Mesodermal cell (in vitro differentiated cells): ENCODE measurements at regions not wholly inside any gene's neighbourhood (a gene's known extent, or its start where the extent isn't known, plus 50 kb on each side); places are given as distances from the start of the nearest gene placed in this dataset.
"Not testable (repeated sequence)": the region's sequence is repeated elsewhere in the genome, so short reads cannot be mapped to it uniquely, and the experiment has no call there.

Experiments used
- H3K27ac ChIP-seq: 2 replicates; pipeline ENCODE4 v1.7.0; 2013; ENCODE audit warnings: mild to moderate bottlenecking, low read depth, low read length, moderate library complexity; ENCODE audit not compliant: severe bottlenecking
- H3K36me3 ChIP-seq: 2 replicates; pipeline ENCODE4 v1.7.1; 2013; ENCODE audit warnings: mild to moderate bottlenecking, low read length, moderate library complexity; ENCODE audit not compliant: control insufficient read depth, insufficient read depth
- H3K4me1 ChIP-seq: one replicate; pipeline ENCODE4 v1.7.1; 2013; ENCODE audit warnings: mild to moderate bottlenecking, low read length; ENCODE audit not compliant: insufficient read depth, control insufficient read depth, poor library complexity, severe bottlenecking
- H3K4me3 ChIP-seq: 2 replicates; pipeline ENCODE4 v1.7.0; 2013; ENCODE audit warnings: low read length, control low read depth, mild to moderate bottlenecking; ENCODE audit not compliant: insufficient read depth, poor library complexity, severe bottlenecking; ENCODE audit errors: extremely low read depth
- H3K9me3 ChIP-seq: 2 replicates; pipeline ENCODE4 v1.7.1; 2013; ENCODE audit warnings: mild to moderate bottlenecking, low read length, moderate library complexity; ENCODE audit not compliant: control insufficient read depth
- WGBS, 2 experiments: methylation state at CpG; one replicate each; pipeline ENCODE4 v1.1.5; 2013; ENCODE audit warnings: missing lambda C conversion rate in 2 of 2; ENCODE audit not compliant: insufficient coverage in 2 of 2; 5-methylcytosine and 5-hydroxymethylcytosine counted together

- H3K4me1 ChIP-seq = no peaks in the 10 kb centered on the region
- no peak overlapping the region for H3K27ac ChIP-seq
- no CpG with 5 or more reads among the region's 2 CpGs for WGBS, 2 experiments
- no peaks in the 10 kb centered on the region for H3K9me3 ChIP-seq
- no peaks in the 10 kb centered on the region for H3K36me3 ChIP-seq
- no peak overlapping the region for H3K4me3 ChIP-seq
These were observed 189.1 kb upstream of the DTNA start for GRCh38 chr18:34521040-34521439.

- Histone ChIP-seq H3K9me3 (no peaks in the 10 kb centered on the region), H3K27ac (no peak overlapping the region), H3K4me1 (no peaks in the 10 kb centered on the region), H3K4me3 (no peak overlapping the region), H3K36me3 (no peaks in the 10 kb centered on the region)
- WGBS, 2 experiments = 77 to 100% methylated on average over 1 to 2 of the region's 3 CpGs
These were observed 187.5 kb upstream of the DTNA start for GRCh38 chr18:34522603-34523002.

- WGBS, 2 experiments = 83% methylated on average over 1 to 2 of the region's 2 CpGs
- Histone ChIP-seq H3K27ac (no peak overlapping the region), H3K36me3 (no peaks in the 10 kb centered on the region), H3K9me3 (no peaks in the 10 kb centered on the region), H3K4me1 (no peaks in the 10 kb centered on the region), H3K4me3 (no peak overlapping the region)
These were observed 184.9 kb upstream of the DTNA start for GRCh38 chr18:34525244-34525643.

GRCh38 chr18:34528177-34528576 is 181.9 kb upstream of the DTNA start:
- no CpG with 5 or more reads among the region's 3 CpGs for WGBS, 2 experiments
- no peak overlapping the region for H3K27ac ChIP-seq
- H3K4me1 ChIP-seq = no peaks in the 10 kb centered on the region
- H3K4me3 ChIP-seq = no peak overlapping the region
- no peaks in the 10 kb centered on the region for H3K36me3 ChIP-seq
- H3K9me3 ChIP-seq = no peaks in the 10 kb centered on the region

GRCh38 chr18:34529358-34530335 is 180.5 kb upstream of the DTNA start:
- WGBS, 2 experiments = 100% methylated on average over 2 of the region's 6 CpGs; no CpG with 5 or more reads in 1 of the 2 experiments
- H3K4me1 ChIP-seq = no peaks in the 10 kb centered on the region
- no peaks in the 10 kb centered on the region for H3K9me3 ChIP-seq
- H3K4me3 ChIP-seq = no peak overlapping the region
- H3K27ac ChIP-seq = no peak overlapping the region
- no peaks in the 10 kb centered on the region for H3K36me3 ChIP-seq

- no peaks in the 10 kb centered on the region for H3K36me3 ChIP-seq
- WGBS, 2 experiments = 83% methylated on average over 1 of the region's 3 CpGs
- no peaks in the 10 kb centered on the region for H3K4me1 ChIP-seq
- H3K4me3 ChIP-seq = no peak overlapping the region
- H3K27ac ChIP-seq = no peak overlapping the region
- no peaks in the 10 kb centered on the region for H3K9me3 ChIP-seq
These were observed 179.0 kb upstream of the DTNA start for GRCh38 chr18:34531110-34531509.

GRCh38 chr18:34534642-34535041 is 175.5 kb upstream of the DTNA start:
- no CpG with 5 or more reads among the region's 2 CpGs for WGBS, 2 experiments
- H3K9me3 ChIP-seq, H3K27ac ChIP-seq, H3K36me3 ChIP-seq, H3K4me1 ChIP-seq, H3K4me3 ChIP-seq: not testable (repeated sequence)

- Histone ChIP-seq H3K9me3 (no peaks in the 10 kb centered on the region), H3K27ac (no peak overlapping the region), H3K36me3 (no peaks in the 10 kb centered on the region), H3K4me1 (no peaks in the 10 kb centered on the region), H3K4me3 (no peak overlapping the region)
- no CpG with 5 or more reads among the region's 2 CpGs for WGBS, 2 experiments
These were observed 169.2 kb upstream of the DTNA start for GRCh38 chr18:34540897-34541296.

- Histone ChIP-seq H3K4me3 (no peak overlapping the region), H3K9me3 (no peaks in the 10 kb centered on the region), H3K27ac (no peak overlapping the region), H3K36me3 (no peaks in the 10 kb centered on the region), H3K4me1 (no peaks in the 10 kb centered on the region)
These were observed 167.5 kb upstream of the DTNA start for GRCh38 chr18:34542625-34543024.

- no CpG with 5 or more reads among the region's 1 CpG for WGBS, 2 experiments
- no peak overlapping the region for H3K27ac ChIP-seq
- H3K4me1 ChIP-seq = no peaks in the 10 kb centered on the region
- H3K36me3 ChIP-seq = no peaks in the 10 kb centered on the region
- H3K4me3 ChIP-seq = no peak overlapping the region
- H3K9me3 ChIP-seq = no peaks in the 10 kb centered on the region
These were observed 166.7 kb upstream of the DTNA start for GRCh38 chr18:34543356-34543755.

GRCh38 chr18:34543945-34544344 is 166.2 kb upstream of the DTNA start:
- Histone ChIP-seq H3K4me3 (no peak overlapping the region), H3K9me3 (no peaks in the 10 kb centered on the region), H3K4me1 (no peaks in the 10 kb centered on the region), H3K27ac (no peak overlapping the region), H3K36me3 (no peaks in the 10 kb centered on the region)
- WGBS, 2 experiments = 67 to 89% methylated on average over 1 of the region's 1 CpG
